ENCODE measurements at regions not wholly inside any gene's neighbourhood (a gene's known extent, or its start where the extent isn't known, plus 50 kb on each side); places are given as distances from the start of the nearest gene placed in this dataset.
"Not testable (repeated sequence)": the region's sequence is repeated elsewhere in the genome, so short reads cannot be mapped to it uniquely, and the experiment has no call there.

- H3K27me3 Mint-ChIP-seq, result peaks cover 6% of the 10 kb centered on the region
- peaks cover 0 to 2% (median 0%) of the 10 kb centered on the region in 3 donors for H3K9me3 Mint-ChIP-seq
- no peak overlapping the region for H3K27ac Mint-ChIP-seq
- peaks cover 3% of the 10 kb centered on the region for H3K36me3 Mint-ChIP-seq
- H3K4me3 Mint-ChIP-seq, result no peak overlapping the region
- no peaks in the 10 kb centered on the region for H3K4me1 Mint-ChIP-seq
Measured at GRCh38 chr17:72465191-72466024, 344.6 kb downstream of the SOX9 start.

- no peak overlapping the region for H3K4me3 Mint-ChIP-seq
- no peaks in the 10 kb centered on the region for H3K36me3 Mint-ChIP-seq
- H3K27me3 Mint-ChIP-seq, result peaks cover 6% of the 10 kb centered on the region
- H3K9me3 Mint-ChIP-seq, result peaks cover 0 to 2% (median 0%) of the 10 kb centered on the region in 3 donors
- no peak overlapping the region for H3K27ac Mint-ChIP-seq
- no peaks in the 10 kb centered on the region for H3K4me1 Mint-ChIP-seq
Measured at GRCh38 chr17:72466199-72466598, 345.4 kb downstream of the SOX9 start.

DNA sequence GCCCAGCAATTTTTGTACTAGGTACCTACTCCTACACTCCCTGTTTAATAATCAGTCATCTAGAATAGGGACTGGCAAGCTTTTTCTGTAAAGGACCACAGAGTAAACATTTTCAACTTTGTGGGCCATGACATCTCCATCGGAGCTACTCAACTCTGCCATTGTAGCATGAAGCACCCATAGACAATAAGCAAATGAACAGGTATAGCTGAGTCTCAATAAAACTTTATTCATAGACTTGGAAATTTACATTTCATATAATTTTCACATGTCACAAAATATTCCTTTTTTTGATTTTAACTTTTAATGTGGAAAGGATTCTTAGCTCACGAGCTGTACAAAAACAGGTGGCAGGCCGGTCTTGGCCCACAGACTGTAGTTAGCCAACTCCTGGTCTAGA is 345.8 kb downstream of the SOX9 start:
- peaks cover 6% of the 10 kb centered on the region for H3K27me3 Mint-ChIP-seq
- peaks cover 0 to 2% (median 0%) of the 10 kb centered on the region in 3 donors for H3K9me3 Mint-ChIP-seq
- no peak overlapping the region for H3K4me3 Mint-ChIP-seq
- H3K4me1 Mint-ChIP-seq, result no peaks in the 10 kb centered on the region
- H3K36me3 Mint-ChIP-seq, result no peaks in the 10 kb centered on the region
- no peak overlapping the region for H3K27ac Mint-ChIP-seq

GRCh38 chr17:72467841-72468653 is 347.2 kb downstream of the SOX9 start:
- no peaks in the 10 kb centered on the region for H3K4me1 Mint-ChIP-seq
- H3K27ac Mint-ChIP-seq, result no peak overlapping the region
- no peaks in the 10 kb centered on the region for H3K36me3 Mint-ChIP-seq
- H3K9me3 Mint-ChIP-seq, result peaks cover 0 to 4% (median 0%) of the 10 kb centered on the region in 3 donors
- H3K4me3 Mint-ChIP-seq, result no peak overlapping the region
- H3K27me3 Mint-ChIP-seq, result peaks cover 10% of the 10 kb centered on the region

DNA sequence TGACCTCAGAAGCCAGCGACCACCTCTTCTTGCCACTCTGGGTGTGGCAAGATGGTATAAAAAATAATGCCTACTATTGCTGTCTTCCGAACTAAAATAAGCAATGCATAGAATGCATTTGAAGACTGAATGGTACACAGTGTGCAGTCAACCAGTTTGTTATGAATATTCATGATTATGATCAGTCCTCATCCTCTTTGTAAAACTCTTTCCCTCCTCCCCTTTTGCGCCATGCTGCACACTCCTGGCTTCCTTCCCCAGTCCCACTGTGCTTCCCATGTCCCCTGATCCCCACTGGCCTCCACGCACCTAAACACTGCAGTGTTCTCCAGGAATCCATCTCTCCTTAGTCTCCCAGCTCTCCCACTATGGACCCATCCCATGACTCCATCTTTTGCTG is 348.0 kb downstream of the SOX9 start:
- Mint-ChIP-seq H3K4me1 (no peaks in the 10 kb centered on the region), H3K27ac (no peak overlapping the region), H3K9me3 (peaks cover 0 to 4% (median 0%) of the 10 kb centered on the region in 3 donors), H3K4me3 (no peak overlapping the region), H3K36me3 (no peaks in the 10 kb centered on the region), H3K27me3 (peaks cover 10% of the 10 kb centered on the region)

- Mint-ChIP-seq H3K36me3 (no peaks in the 10 kb centered on the region), H3K27ac (no peak overlapping the region), H3K4me1 (no peaks in the 10 kb centered on the region), H3K9me3 (peaks cover 0 to 7% (median 0%) of the 10 kb centered on the region in 3 donors), H3K4me3 (no peak overlapping the region), H3K27me3 (peaks cover 7% of the 10 kb centered on the region)
Measured at GRCh38 chr17:72470121-72470705, 349.4 kb downstream of the SOX9 start.

DNA sequence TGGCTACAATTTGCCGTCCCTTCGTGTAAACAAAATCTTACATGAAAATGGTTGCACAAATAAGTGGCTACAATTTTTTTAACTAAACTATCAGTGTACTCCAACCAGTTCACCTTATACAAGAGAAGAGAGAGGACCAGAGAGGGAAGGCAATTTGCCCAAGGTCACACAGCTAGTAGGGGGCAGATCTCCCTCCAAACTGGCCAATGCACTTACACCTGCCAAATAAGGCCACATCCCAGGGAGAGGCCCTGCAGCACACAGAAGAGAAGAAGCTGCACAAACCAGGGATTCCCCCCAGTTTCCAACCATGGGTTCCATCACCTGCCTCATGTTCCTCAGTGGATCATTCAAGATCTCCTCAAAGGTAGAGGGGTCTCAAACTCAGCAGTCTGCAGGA is 349.9 kb downstream of the SOX9 start:
- Mint-ChIP-seq H3K4me3 (no peak overlapping the region), H3K4me1 (no peaks in the 10 kb centered on the region), H3K9me3 (peaks cover 0 to 5% (median 0%) of the 10 kb centered on the region in 3 donors), H3K27ac (no peak overlapping the region), H3K27me3 (peaks cover 4% of the 10 kb centered on the region), H3K36me3 (no peaks in the 10 kb centered on the region)

GRCh38 chr17:72471296-72471695 is 350.5 kb downstream of the SOX9 start:
- H3K9me3 Mint-ChIP-seq, result peaks cover 0 to 5% (median 0%) of the 10 kb centered on the region in 3 donors
- H3K27me3 Mint-ChIP-seq, result peaks cover 4% of the 10 kb centered on the region
- H3K4me1 Mint-ChIP-seq, result peaks cover 0 to 1% (median 0%) of the 10 kb centered on the region in 3 donors
- H3K36me3 Mint-ChIP-seq, result no peaks in the 10 kb centered on the region
- no peak overlapping the region for H3K4me3 Mint-ChIP-seq
- no peak overlapping the region for H3K27ac Mint-ChIP-seq

DNA sequence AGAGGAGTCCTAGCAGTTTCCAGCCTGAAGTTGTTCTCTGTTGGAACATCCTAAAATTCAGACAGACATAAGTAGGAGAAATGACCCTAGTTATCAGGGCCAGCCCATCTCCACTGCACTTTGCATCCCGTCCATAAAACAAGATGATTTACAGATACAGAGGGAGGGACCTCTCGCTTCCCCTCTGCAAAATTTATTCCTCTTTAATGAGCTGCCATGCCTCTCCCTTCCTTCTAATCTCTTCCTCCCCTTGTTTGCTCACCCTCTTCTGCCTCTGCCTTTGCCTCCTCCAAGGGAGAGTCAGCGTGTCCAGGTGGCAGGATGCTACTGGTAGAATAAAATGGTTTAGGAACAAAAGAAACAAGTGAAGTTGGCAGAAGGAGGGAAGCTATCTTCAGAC is 351.3 kb downstream of the SOX9 start:
- Mint-ChIP-seq H3K27me3 (peaks cover 4% of the 10 kb centered on the region), H3K27ac (no peak overlapping the region), H3K9me3 (peaks cover 0 to 5% (median 0%) of the 10 kb centered on the region in 3 donors), H3K36me3 (no peaks in the 10 kb centered on the region), H3K4me3 (peak overlapping the region in 1 of 4 donors; percentile 41), H3K4me1 (peaks cover 0 to 1% (median 0%) of the 10 kb centered on the region in 3 donors)

- H3K27me3 Mint-ChIP-seq, H3K27ac Mint-ChIP-seq, H3K4me3 Mint-ChIP-seq, H3K36me3 Mint-ChIP-seq, H3K4me1 Mint-ChIP-seq, H3K9me3 Mint-ChIP-seq: not testable (repeated sequence)
Measured at GRCh38 chr17:72472853-72473390, 352.1 kb downstream of the SOX9 start.

- H3K4me1 Mint-ChIP-seq, result peaks cover 0 to 1% (median 0%) of the 10 kb centered on the region in 3 donors
- no peak overlapping the region for H3K27ac Mint-ChIP-seq
- peaks cover 10% of the 10 kb centered on the region for H3K27me3 Mint-ChIP-seq
- no peak overlapping the region for H3K4me3 Mint-ChIP-seq
- H3K36me3 Mint-ChIP-seq, result no peaks in the 10 kb centered on the region
- H3K9me3 Mint-ChIP-seq, result peaks cover 0 to 5% (median 0%) of the 10 kb centered on the region in 3 donors
Measured at GRCh38 chr17:72474243-72474642, 353.4 kb downstream of the SOX9 start.

- H3K27ac Mint-ChIP-seq, result no peak overlapping the region
- H3K9me3 Mint-ChIP-seq, result peaks cover 0 to 5% (median 0%) of the 10 kb centered on the region in 3 donors
- H3K36me3 Mint-ChIP-seq, result no peaks in the 10 kb centered on the region
- peaks cover 10% of the 10 kb centered on the region for H3K27me3 Mint-ChIP-seq
- no peak overlapping the region for H3K4me3 Mint-ChIP-seq
- peaks cover 0 to 1% (median 0%) of the 10 kb centered on the region in 3 donors for H3K4me1 Mint-ChIP-seq
Measured at GRCh38 chr17:72474719-72475477, 354.1 kb downstream of the SOX9 start.

- Mint-ChIP-seq H3K4me1 (peaks cover 0 to 1% (median 0%) of the 10 kb centered on the region in 3 donors), H3K27ac (no peak overlapping the region), H3K9me3 (peaks cover 0 to 5% (median 0%) of the 10 kb centered on the region in 3 donors), H3K27me3 (peaks cover 10% of the 10 kb centered on the region), H3K4me3 (no peak overlapping the region), H3K36me3 (no peaks in the 10 kb centered on the region)
Measured at GRCh38 chr17:72476134-72476533, 355.3 kb downstream of the SOX9 start.

DNA sequence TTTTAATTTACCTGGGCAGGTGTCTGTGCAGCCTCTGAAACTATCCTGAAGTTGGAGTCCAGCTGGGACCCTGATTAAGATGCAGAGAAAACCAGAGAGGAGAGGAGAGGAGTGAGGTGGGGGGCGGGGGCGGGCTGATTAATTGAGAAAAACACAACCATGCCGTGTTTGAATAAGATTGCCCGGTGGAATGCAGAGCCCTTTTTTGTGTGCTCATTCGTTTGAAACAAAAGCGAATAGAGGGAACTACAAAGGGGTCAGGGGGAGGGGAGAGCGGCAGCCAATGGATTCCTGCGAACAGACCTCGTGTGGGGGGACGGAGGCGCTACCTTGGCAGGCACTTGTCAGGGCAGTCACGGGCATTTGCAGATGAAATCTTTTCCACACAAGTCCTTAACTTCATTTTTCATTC is 355.8 kb downstream of the SOX9 start:
- Mint-ChIP-seq H3K4me1 (peaks cover 0 to 1% (median 0%) of the 10 kb centered on the region in 3 donors), H3K27ac (no peak overlapping the region), H3K4me3 (no peak overlapping the region), H3K36me3 (no peaks in the 10 kb centered on the region), H3K9me3 (peaks cover 0 to 5% (median 0%) of the 10 kb centered on the region in 3 donors), H3K27me3 (peaks cover 10% of the 10 kb centered on the region)

Measured in IgD-negative memory B cell (primary cell).